ENCODE measurements at regions not wholly inside any gene's neighbourhood (a gene's known extent, or its start where the extent isn't known, plus 50 kb on each side); places are given as distances from the start of the nearest gene placed in this dataset.

GRCh38 chr6:144853603-144854002 lies 568.5 kb downstream of the UTRN start:
- TF ChIP-seq CTCF (IDR thresholded peaks at IDR 0.05; ENCODE audit: insufficient read depth, low read length), result no peak
- no peak for DNase-seq (ENCODE audit: low read depth)
- no peak overlapping the region for H3K4me3 ChIP-seq (ENCODE audit: low read depth, low read length)

- no peak overlapping the region for H3K4me3 ChIP-seq (ENCODE audit: low read depth, low read length)
- TF ChIP-seq CTCF (IDR thresholded peaks at IDR 0.05; ENCODE audit: insufficient read depth, low read length), result no peak
Observed at GRCh38 chr6:144854654-144855053, 569.5 kb downstream of the UTRN start.

GRCh38 chr6:144855375-144855774 lies 570.2 kb downstream of the UTRN start:
- DNase-seq (ENCODE audit: low read depth), result no peak
- no peak for TF ChIP-seq CTCF (IDR thresholded peaks at IDR 0.05; ENCODE audit: insufficient read depth, low read length)
- no peak overlapping the region for H3K4me3 ChIP-seq (ENCODE audit: low read depth, low read length)

More at GRCh38 chr6:144854654-144855053, 569.5 kb downstream of the UTRN start:
- DNase-seq (ENCODE audit: low read depth), result no peak

- no peak for DNase-seq (ENCODE audit: low read depth)
- no peak for TF ChIP-seq CTCF (IDR thresholded peaks at IDR 0.05; ENCODE audit: insufficient read depth, low read length)
- no peak overlapping the region for H3K4me3 ChIP-seq (ENCODE audit: low read depth, low read length)
Observed at GRCh38 chr6:144855812-144856531, 570.8 kb downstream of the UTRN start.

GRCh38 chr6:144856622-144857021 lies 571.5 kb downstream of the UTRN start:
- no peak overlapping the region for H3K4me3 ChIP-seq (ENCODE audit: low read depth, low read length)
- no peak for TF ChIP-seq CTCF (IDR thresholded peaks at IDR 0.05; ENCODE audit: insufficient read depth, low read length)
- DNase-seq (ENCODE audit: low read depth), result no peak

GRCh38 chr6:144857086-144857485 lies 572.0 kb downstream of the UTRN start:
- no peak overlapping the region for H3K4me3 ChIP-seq (ENCODE audit: low read depth, low read length)
- DNase-seq (ENCODE audit: low read depth), result no peak
- TF ChIP-seq CTCF (IDR thresholded peaks at IDR 0.05; ENCODE audit: insufficient read depth, low read length), result no peak

- TF ChIP-seq CTCF (IDR thresholded peaks at IDR 0.05; ENCODE audit: insufficient read depth, low read length), result no peak
- no peak overlapping the region for H3K4me3 ChIP-seq (ENCODE audit: low read depth, low read length)
- DNase-seq (ENCODE audit: low read depth), result no peak
Observed at GRCh38 chr6:144862769-144863168, 577.6 kb downstream of the UTRN start.

Data from fibroblast of the aortic adventitia (primary cell).